Right ventricle myocardium inferior (tissue), 1 donor: ENCODE measurements at regions not wholly inside any gene's neighbourhood (a gene's known extent, or its start where the extent isn't known, plus 50 kb on each side); places are given as distances from the start of the nearest gene placed in this dataset.
"Not testable (repeated sequence)": the region's sequence is repeated elsewhere in the genome, so short reads cannot be mapped to it uniquely, and the experiment has no call there.

Experiments
- ATAC-seq: fragments of 200-7000 bp; cut with Tn5 transposase; one replicate; pipeline ENCODE4 v1.9.1; 2020; ENCODE audit warnings: mild to moderate bottlenecking, moderate library complexity
- DNase-seq: peaks from one replicate; pipeline ENCODE4 v3.0.0; 2021; ENCODE audit errors: missing footprints
- intact Hi-C: fragments of 100-400 bp; cut with DNase I; formaldehyde crosslinking; loops from one replicate; pipeline ENCODE4 v1.11.0; 2022
- donor health status: DM: no; HTN: yes; CAD: no; lungs with severe emphysema.

DNA sequence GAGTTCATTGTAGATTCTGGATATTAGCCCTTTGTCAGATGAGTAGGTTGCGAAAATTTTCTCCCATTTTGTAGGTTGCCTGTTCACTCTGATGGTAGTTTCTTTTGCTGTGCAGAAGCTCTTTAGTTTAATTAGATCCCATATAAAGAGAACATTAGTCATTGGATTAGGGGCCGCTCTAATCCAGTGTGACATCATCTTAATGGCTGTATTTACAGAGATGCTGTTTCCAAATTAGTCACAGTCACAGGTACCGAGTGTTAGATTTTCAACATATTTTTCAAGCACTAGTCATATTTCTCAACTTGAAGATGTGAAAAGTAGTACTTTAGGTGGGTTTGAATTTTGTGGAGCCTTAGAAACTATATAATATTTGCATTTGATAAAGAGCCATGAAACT lies 319.4 kb upstream of the CNTN6 start:
- DNase-seq, intact Hi-C loops, ATAC-seq: not testable (repeated sequence)

- DNase-seq: no peak
- intact Hi-C loops: no loop called here
- no peak for ATAC-seq
Measured at GRCh38 chr3:775178-775880, 317.5 kb upstream of the CNTN6 start.

DNA sequence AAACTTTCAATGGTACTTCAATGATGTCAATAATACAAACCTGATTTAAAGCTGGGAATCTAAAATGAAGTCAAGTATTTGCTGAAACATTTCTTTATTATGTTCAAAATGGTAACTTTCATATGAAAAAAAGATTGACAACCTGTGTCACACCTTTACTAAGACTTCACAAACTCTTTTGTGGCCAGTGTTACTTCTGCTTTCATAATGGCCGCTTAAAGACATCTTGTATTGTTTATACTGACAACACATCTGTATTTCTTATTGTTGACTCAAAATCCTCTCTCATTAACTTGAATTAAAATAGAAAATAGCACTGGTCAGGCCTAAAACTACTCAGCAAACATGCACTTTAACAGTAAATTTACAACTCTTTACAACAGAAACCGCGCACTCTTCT lies 312.3 kb upstream of the CNTN6 start:
- ATAC-seq (no peak), DNase-seq (no peak)
- intact Hi-C loops: no loop called here

- ATAC-seq (no peak), DNase-seq (no peak)
- intact Hi-C loops: no loop called here
Measured at GRCh38 chr3:791442-791841, 301.4 kb upstream of the CNTN6 start.

- ATAC-seq: no peak
- no peak for DNase-seq
- intact Hi-C loops: no loop called here
Measured at GRCh38 chr3:792630-793029, 300.2 kb upstream of the CNTN6 start.

GRCh38 chr3:804211-804610 lies 288.6 kb upstream of the CNTN6 start:
- no peak for DNase-seq

DNA sequence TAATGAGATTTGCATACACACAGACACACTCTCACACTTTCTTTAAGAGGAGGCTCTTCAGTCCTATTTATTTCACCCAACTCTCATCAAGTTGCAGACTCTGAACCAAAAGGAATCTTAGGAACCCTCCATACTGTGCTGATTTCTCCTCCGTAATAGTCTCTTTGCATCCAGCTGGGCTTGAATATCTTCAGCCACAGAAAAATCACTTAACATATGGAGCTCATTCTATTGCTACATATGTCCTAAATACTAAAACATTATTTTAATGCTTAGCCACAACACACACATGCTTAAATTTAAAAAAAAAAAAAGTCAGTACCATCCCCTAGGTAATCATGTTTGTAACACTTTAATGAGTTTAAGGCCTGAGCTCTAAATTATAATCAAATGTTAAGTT lies 287.5 kb upstream of the CNTN6 start:
- intact Hi-C loops: no loop called here
- DNase-seq (no peak), ATAC-seq (no peak)

More at GRCh38 chr3:804211-804610, 288.6 kb upstream of the CNTN6 start:
- no peak for ATAC-seq
- intact Hi-C loops: no loop called here

- intact Hi-C loops: no loop called here
- ATAC-seq: no peak
- DNase-seq: no peak
Measured at GRCh38 chr3:806006-806405, 286.8 kb upstream of the CNTN6 start.

DNA sequence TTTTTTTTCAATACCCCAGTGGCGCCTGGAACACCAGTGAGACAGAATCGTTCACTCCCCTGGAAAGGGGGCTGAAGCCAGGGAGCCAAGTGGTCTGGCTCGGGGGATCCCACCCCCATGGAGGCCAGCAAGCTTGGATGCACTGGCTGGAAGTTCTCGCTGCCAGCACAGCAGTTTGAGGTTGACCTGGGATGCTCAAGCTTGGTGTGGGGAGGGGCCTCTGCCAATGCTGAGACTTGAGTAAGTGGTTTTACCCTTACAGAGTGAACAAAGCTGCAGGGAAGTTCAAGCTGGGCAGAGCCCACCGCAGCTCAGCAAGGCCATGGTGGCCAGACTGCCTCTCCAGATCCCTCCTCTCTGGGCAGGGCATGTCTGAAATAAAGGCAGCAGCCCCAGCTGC lies 276.2 kb upstream of the CNTN6 start:
- DNase-seq (no peak), ATAC-seq (no peak)
- intact Hi-C loops: no loop called here

DNA sequence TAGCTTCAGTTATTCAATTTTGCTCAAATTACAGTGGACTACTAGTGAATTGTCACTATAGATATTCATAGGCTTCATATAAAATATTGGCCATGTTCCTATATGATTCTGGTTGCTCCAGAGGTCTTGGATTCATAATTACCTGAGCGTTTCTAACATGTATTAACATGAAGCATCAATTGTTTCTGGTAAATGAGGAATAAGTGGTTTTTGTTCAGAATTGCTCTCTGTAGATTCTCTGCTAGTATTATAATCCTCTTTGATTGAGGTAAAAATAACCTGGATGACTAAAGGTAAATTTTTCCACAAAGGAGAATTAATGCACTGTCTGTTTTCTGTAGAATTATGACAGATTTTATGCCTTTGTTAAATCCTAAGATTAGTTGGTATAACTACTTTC lies 258.1 kb upstream of the CNTN6 start:
- ATAC-seq (no peak), DNase-seq (no peak)
- intact Hi-C loops: no loop called here

- ATAC-seq: no peak
- intact Hi-C loops: no loop called here
- no peak for DNase-seq
Measured at GRCh38 chr3:835096-835495, 257.7 kb upstream of the CNTN6 start.

- intact Hi-C loops: no loop called here
- ATAC-seq (no peak), DNase-seq (no peak)
Measured at GRCh38 chr3:839981-840380, 252.8 kb upstream of the CNTN6 start.

DNA sequence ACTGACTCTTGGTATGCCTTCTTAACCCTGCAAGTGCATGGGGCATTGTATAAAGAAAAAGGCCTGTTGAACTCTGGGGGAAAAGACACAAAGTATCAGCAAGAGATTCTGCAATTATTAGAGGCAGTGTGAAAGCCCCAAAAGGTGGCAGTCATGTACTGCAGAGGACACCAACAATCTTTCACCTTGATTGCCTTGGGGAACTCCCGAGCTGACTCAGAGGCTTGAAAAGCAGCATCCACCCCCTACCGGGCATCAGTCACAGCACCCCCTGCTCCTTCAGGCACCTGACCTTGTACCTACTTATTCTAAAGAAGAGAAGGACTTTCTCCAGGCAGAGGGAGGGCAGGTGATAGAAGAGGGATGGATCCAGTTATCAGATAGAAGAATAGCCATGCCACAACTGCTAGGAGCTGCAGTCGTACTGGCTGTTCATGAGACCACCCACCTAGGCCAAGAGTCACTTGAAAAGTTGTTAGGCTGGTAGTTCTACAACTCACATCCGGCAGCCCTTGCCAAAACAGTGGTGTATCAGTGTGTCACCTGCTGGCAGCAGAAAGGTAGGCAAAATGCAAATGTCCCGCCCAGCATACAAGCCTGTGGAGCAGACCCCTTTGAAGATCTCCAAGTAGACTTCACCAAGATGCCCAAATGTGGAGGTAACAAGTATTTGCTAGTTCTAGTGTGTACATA lies 241.6 kb upstream of the CNTN6 start:
- ATAC-seq (no peak), DNase-seq (no peak)
- intact Hi-C loops: no loop called here

- ATAC-seq (no peak), DNase-seq (no peak)
- intact Hi-C loops: no loop called here
Measured at GRCh38 chr3:852033-852432, 240.8 kb upstream of the CNTN6 start.

- intact Hi-C loops: no loop called here
- DNase-seq: no peak
- no peak for ATAC-seq
Measured at GRCh38 chr3:853489-853888, 239.3 kb upstream of the CNTN6 start.

DNA sequence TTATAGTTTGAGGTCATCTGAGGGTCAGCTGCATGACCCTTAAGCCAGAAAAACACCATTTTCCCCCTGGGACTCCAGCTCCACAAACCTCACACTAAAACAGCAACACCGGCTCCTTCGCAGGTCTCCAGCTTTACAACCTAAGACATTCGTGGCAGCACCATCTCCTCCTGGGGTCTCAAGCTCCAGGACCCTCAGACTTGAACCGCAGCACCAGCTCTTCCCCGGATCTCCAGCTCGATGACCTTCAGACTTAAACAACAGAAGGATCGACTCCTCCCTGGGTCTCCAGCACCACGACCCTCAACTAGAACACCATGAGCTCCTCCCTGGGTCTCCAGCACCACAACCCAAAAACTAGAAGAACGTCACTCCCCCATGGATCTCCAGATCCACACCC lies 233.7 kb upstream of the CNTN6 start:
- DNase-seq (no peak), ATAC-seq (no peak)

DNA sequence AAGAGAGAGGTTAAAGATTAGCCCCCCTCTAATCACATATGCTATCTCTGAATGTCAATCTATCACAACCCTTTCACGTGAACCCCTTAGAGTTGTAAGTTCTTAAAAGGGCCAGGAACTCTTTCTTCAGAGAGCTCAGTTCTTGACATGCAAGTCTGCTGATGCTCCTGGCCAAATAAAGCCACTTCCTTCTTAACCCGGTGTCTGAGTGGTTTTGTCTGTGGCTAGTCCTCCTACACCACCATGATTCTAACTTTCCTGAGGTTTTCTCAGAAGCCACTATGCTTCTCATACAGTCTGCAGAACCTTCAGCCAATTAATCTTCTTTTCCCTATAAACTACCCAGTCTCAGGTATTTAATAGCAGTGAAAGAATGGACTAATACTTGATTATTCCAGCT lies 231.1 kb upstream of the CNTN6 start:
- intact Hi-C loops: no loop called here
- DNase-seq (no peak), ATAC-seq (no peak)

More for the DNA sequence above, 233.7 kb upstream of the CNTN6 start:
- intact Hi-C loops: no loop called here

- no peak for DNase-seq
- intact Hi-C loops: no loop called here
- no peak for ATAC-seq
Measured at GRCh38 chr3:869269-869668, 223.6 kb upstream of the CNTN6 start.

DNA sequence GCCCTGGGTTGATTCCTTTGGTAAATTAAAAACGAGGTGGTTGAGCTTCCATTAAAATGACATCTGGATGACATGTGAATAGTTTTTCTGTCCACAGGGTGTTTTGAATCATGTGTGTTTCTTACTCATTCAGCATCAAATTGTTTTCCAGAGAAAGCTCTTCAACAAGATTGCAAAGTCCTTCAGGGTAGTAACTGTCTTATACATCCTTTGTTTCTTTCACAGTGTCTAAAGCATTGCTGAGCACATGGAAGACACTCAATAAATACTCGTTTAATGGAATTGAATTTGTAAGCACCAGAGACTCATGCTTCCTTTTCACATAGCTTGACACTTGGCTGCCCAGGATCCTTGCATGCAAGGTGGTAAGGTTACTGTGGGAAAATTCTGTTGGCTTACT lies 223.1 kb upstream of the CNTN6 start:
- ATAC-seq (no peak), DNase-seq (no peak)
- intact Hi-C loops: no loop called here

DNA sequence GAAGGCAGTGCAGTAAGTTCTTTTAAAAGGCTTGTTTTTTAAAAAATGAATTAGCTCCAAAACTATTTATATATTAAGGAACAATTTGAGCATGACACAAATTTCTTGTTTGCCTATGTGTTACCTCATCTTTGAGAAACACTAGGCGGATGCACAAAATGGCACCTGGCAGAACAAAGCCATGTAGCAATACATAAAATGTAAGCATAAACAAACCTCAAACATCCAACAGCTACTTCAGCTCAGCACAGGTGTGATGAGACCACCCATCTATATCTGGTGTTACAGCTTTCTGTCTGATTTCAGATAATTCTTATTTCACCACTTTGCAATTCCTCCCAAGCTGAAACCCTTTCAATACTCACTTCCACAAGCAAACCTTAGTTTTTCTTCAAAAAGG lies 221.2 kb upstream of the CNTN6 start:
- DNase-seq (no peak), ATAC-seq (no peak)
- intact Hi-C loops: no loop called here

GRCh38 chr3:877001-877400 lies 215.8 kb upstream of the CNTN6 start:
- DNase-seq (no peak), ATAC-seq (no peak)
- intact Hi-C loops: no loop called here
